OCI-LY7 (cell line): ENCODE measurements at regions not wholly inside any gene's neighbourhood (a gene's known extent, or its start where the extent isn't known, plus 50 kb on each side); places are given as distances from the start of the nearest gene placed in this dataset.

Experiments
- CTCF ChIP-seq: fragments of 200-600 bp; sonication (generic); conservative IDR thresholded peaks from 2 replicates; pipeline ENCODE4 v1.5.1; 2014; ENCODE audit warnings: mild to moderate bottlenecking, antibody characterized with exemption, low read length, moderate library complexity, mixed read lengths
- EZH2phosphoT487 ChIP-seq: fragments of 200-600 bp; sonication (generic); IDR thresholded peaks from 2 replicates; pipeline ENCODE4 v1.6.1; 2018; ENCODE audit warnings: low read depth, borderline replicate concordance, mild to moderate bottlenecking, mixed run types, antibody characterized with exemption, low read length, moderate library complexity, mixed read lengths

GRCh38 chr17:33463887-33464286, 170.8 kb upstream of the ASIC2 start:
- no peak for TF ChIP-seq CTCF
- no peak for TF ChIP-seq EZH2phosphoT487
